SU-DHL-6 (cell line): ENCODE measurements at regions not wholly inside any gene's neighbourhood (a gene's known extent, or its start where the extent isn't known, plus 50 kb on each side); places are given as distances from the start of the nearest gene placed in this dataset.

ENCODE experiments used
- H2AFZ ChIP-seq: fragments of 200-600 bp; sonication (generic); 2 replicates; pipeline ENCODE4 v1.6.1; 2014; ENCODE audit warnings: low read depth, mild to moderate bottlenecking, moderate library complexity, mixed read lengths, antibody characterized with exemption, low read length; ENCODE audit not compliant: severe bottlenecking
- H3F3A ChIP-seq: fragments of 200-600 bp; shearing (Covaris generic); 2 replicates; pipeline ENCODE4 v1.6.0; 2016; ENCODE audit warnings: antibody characterized with exemption, mild to moderate bottlenecking; ENCODE audit not compliant: insufficient read depth
- H3K27ac ChIP-seq: fragments of 200-600 bp; sonication (generic); 2 replicates; pipeline ENCODE4 v1.5.1; 2016; ENCODE audit warnings: low read depth, mild to moderate bottlenecking, low read length, moderate library complexity, mixed read lengths
- H3K27me3 ChIP-seq: fragments of 200-600 bp; sonication (generic), shearing (Covaris generic); 2 replicates; pipeline ENCODE4 v1.6.0; 2014; ENCODE audit warnings: mild to moderate bottlenecking, low read length
- H3K36me3 ChIP-seq: fragments of 200-600 bp; sonication (generic); 2 replicates; pipeline ENCODE4 v1.6.1; 2014; ENCODE audit warnings: mild to moderate bottlenecking, low read length, mixed read lengths
- H3K4me2 ChIP-seq: fragments of 300-600, 200-600 bp; shearing (Covaris generic), sonication (generic); 2 replicates; pipeline ENCODE4 v1.6.0; 2014; ENCODE audit warnings: low read length, low read depth, mild to moderate bottlenecking; ENCODE audit not compliant: poor library complexity, severe bottlenecking
- H3K4me3 ChIP-seq: fragments of 200-600 bp; sonication (generic); 2 replicates; pipeline ENCODE4 v1.5.1; 2014; ENCODE audit warnings: antibody characterized with exemption, low read length, mild to moderate bottlenecking, mixed read lengths; ENCODE audit not compliant: insufficient read depth, poor library complexity, severe bottlenecking
- H3K79me2 ChIP-seq: fragments of 200-600 bp; sonication (generic); 2 replicates; pipeline ENCODE4 v1.6.1; 2014; ENCODE audit warnings: mild to moderate bottlenecking, low read length, moderate library complexity; ENCODE audit not compliant: insufficient read depth
- H3K9ac ChIP-seq: fragments of 200-600 bp; sonication (generic); 2 replicates; pipeline ENCODE4 v1.7.0; 2014; ENCODE audit warnings: mild to moderate bottlenecking, low read length
- H3K9me2 ChIP-seq: fragments of 200-600 bp; sonication (generic); replicated peaks from 2 replicates; pipeline ENCODE4 v1.6.1; 2014; ENCODE audit warnings: low read length; ENCODE audit not compliant: insufficient read depth
- H3K9me3 ChIP-seq: fragments of 200-600 bp; sonication (generic); 2 replicates; pipeline ENCODE4 v1.6.1; 2014; ENCODE audit warnings: low read length, mixed read lengths; ENCODE audit not compliant: insufficient read depth
- H4K20me1 ChIP-seq: fragments of 200-600 bp; sonication (generic); 2 replicates; pipeline ENCODE4 v1.6.1; 2014; ENCODE audit warnings: low read depth, mild to moderate bottlenecking, antibody characterized with exemption, low read length, moderate library complexity, mixed read lengths
- CTCF ChIP-seq: fragments of 200-600 bp; sonication (generic); IDR thresholded peaks from one replicate; pipeline ENCODE4 v1.5.1; 2017; ENCODE audit warnings: antibody characterized with exemption, mild to moderate bottlenecking, low read length, moderate library complexity; ENCODE audit not compliant: insufficient read depth, poor library complexity, severe bottlenecking
- EZH2phosphoT487 ChIP-seq: fragments of 200-600 bp; sonication (generic), shearing (Covaris generic); conservative IDR thresholded peaks from 2 replicates; pipeline ENCODE4 v1.6.1; 2018; ENCODE audit warnings: mild to moderate bottlenecking, antibody characterized with exemption, low read length, moderate library complexity, mixed read lengths

GRCh38 chr11:112637076-112637475 is 324.1 kb upstream of the NCAM1 start:
- Histone ChIP-seq H3K4me2 (no peak overlapping the region), H3F3A (no peaks in the 10 kb centered on the region), H2AFZ (no peak overlapping the region)

DNA sequence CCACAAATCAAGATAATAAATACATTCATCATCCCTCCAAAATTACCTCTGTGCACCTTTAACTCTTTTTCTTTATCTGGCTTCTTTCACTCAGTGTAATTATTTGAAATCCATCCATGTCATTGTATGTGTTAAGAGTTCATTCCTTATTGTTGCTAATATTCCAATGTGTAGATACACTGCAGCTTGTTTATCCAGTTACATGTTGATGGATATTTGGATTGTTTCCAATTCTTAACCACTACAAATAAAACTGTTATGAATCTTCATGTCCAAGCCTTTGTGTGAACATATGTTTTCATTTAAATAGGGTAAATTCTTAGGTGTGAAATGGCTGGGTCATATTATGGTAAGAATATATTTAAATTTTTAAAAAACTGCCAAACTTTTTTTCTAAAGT is 323.3 kb upstream of the NCAM1 start:
- H3K9ac ChIP-seq = no peak overlapping the region
- H3K4me2 ChIP-seq = no peak overlapping the region
- no peaks in the 10 kb centered on the region for H3K9me2 ChIP-seq
- no peak for TF ChIP-seq EZH2phosphoT487
- TF ChIP-seq CTCF = no peak
- no peaks in the 10 kb centered on the region for H3K9me3 ChIP-seq
- no peaks in the 10 kb centered on the region for H4K20me1 ChIP-seq
- H3K27me3 ChIP-seq = no peaks in the 10 kb centered on the region
- H3F3A ChIP-seq = no peaks in the 10 kb centered on the region
- no peaks in the 10 kb centered on the region; the same call in 1 of the 2 replicates for H3K36me3 ChIP-seq
- no peak overlapping the region for H2AFZ ChIP-seq
- no peak overlapping the region for H3K4me3 ChIP-seq
- no peaks in the 10 kb centered on the region for H3K79me2 ChIP-seq
- H3K27ac ChIP-seq = no peak overlapping the region

More at GRCh38 chr11:112637076-112637475, 324.1 kb upstream of the NCAM1 start:
- H3K79me2 ChIP-seq = no peaks in the 10 kb centered on the region
- H3K27me3 ChIP-seq = no peaks in the 10 kb centered on the region
- no peak overlapping the region for H3K27ac ChIP-seq
- no peaks in the 10 kb centered on the region; the same call in 1 of the 2 replicates for H3K36me3 ChIP-seq
- no peak overlapping the region for H3K4me3 ChIP-seq
- H3K9me2 ChIP-seq = no peaks in the 10 kb centered on the region
- H3K9ac ChIP-seq = no peak overlapping the region
- H4K20me1 ChIP-seq = no peaks in the 10 kb centered on the region
- no peaks in the 10 kb centered on the region for H3K9me3 ChIP-seq
- TF ChIP-seq EZH2phosphoT487 = no peak
- no peak for TF ChIP-seq CTCF

DNA sequence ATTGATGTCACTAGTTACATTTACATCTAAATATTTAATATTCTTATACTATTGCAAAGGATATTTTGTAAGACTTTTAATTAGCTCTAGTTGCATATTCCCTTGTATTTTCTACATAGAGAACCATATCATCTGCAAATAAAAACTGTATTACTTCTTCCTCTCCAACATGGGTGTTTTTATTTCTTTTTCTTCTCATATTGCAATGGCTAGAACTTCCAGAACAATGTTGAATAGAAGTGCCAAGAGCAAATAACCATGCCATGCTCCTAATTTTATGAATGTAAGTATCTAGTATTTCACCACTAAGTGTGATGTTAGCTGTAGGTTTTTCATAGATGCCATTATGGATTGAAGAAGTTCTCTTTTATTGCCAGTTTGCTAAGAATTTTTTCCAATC is 321.8 kb upstream of the NCAM1 start:
- Histone ChIP-seq H3K9me3 (no peaks in the 10 kb centered on the region), H3K27me3 (no peaks in the 10 kb centered on the region)

More for the DNA sequence above, 321.8 kb upstream of the NCAM1 start:
- Histone ChIP-seq H4K20me1 (no peaks in the 10 kb centered on the region), H3K27ac (no peak overlapping the region), H3K9me2 (no peaks in the 10 kb centered on the region), H2AFZ (no peak overlapping the region), H3K4me3 (no peak overlapping the region), H3K4me2 (no peak overlapping the region), H3K36me3 (no peaks in the 10 kb centered on the region; the same call in 1 of the 2 replicates), H3F3A (no peaks in the 10 kb centered on the region), H3K9ac (no peak overlapping the region), H3K79me2 (no peaks in the 10 kb centered on the region)
- no peak for TF ChIP-seq EZH2phosphoT487
- no peak for TF ChIP-seq CTCF
